ENCODE measurements at regions not wholly inside any gene's neighbourhood (a gene's known extent, or its start where the extent isn't known, plus 50 kb on each side); places are given as distances from the start of the nearest gene placed in this dataset.

DNA sequence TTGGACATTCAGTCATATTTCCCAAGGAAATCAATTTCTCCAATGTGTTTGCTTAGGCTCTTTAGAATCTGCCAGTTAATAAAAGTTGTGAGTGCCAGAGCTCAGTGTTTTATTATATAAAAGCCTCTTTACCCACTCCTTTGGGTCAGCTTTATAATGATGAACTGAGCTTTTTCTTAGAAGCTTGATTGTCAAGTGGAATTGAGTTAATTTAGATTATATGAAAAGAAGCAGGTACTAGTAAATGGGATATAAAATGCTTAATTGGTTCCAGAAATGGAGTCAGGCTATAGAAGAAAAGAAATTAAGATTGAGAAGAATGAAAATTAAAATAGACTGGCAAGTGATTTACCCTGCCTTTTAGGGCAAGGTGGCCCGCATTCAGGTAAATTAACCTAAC is 363.2 kb downstream of the SLITRK6 start:
- Histone ChIP-seq H2AFZ (ENCODE audit: low read depth, low read length) (no peak overlapping the region), H3K79me2 (ENCODE audit: insufficient read depth, low read length) (no peaks in the 10 kb centered on the region), H3K9ac (ENCODE audit: low read length) (no peak overlapping the region), H3K27ac (ENCODE audit: low read depth, low read length) (no peak overlapping the region), H3K4me2 (ENCODE audit: low read length) (no peak overlapping the region), H3K27me3 (ENCODE audit: insufficient read depth, low read length) (no peaks in the 10 kb centered on the region), H3K4me3 (ENCODE audit: insufficient read depth, low read depth, low read length) (no peak overlapping the region), H3K4me1 (ENCODE audit: insufficient read depth, low read length) (no peaks in the 10 kb centered on the region), H3K9me3 (ENCODE audit: insufficient read depth, low read depth, low read length) (peaks cover 2% of the 10 kb centered on the region), H4K20me1 (ENCODE audit: insufficient read depth, low read length) (no peaks in the 10 kb centered on the region), H3K36me3 (ENCODE audit: insufficient read depth, low read length) (no peaks in the 10 kb centered on the region)
- Mint-ChIP-seq H3K9me3 (ENCODE audit: unreplicated experiment) (no peaks in the 10 kb centered on the region), H3K4me1 (ENCODE audit: low read depth, unreplicated experiment) (no peaks in the 10 kb centered on the region), H3K4me3 (ENCODE audit: unreplicated experiment) (no peak overlapping the region), H3K36me3 (ENCODE audit: low read depth, unreplicated experiment) (no peaks in the 10 kb centered on the region), H3K27ac (ENCODE audit: unreplicated experiment) (no peak overlapping the region), H3K27me3 (ENCODE audit: low read depth, unreplicated experiment) (no peaks in the 10 kb centered on the region)
- FAIRE-seq (no peak), DNase-seq (ENCODE audit: low read depth) (no peak)
- TF ChIP-seq, protein P1, sequence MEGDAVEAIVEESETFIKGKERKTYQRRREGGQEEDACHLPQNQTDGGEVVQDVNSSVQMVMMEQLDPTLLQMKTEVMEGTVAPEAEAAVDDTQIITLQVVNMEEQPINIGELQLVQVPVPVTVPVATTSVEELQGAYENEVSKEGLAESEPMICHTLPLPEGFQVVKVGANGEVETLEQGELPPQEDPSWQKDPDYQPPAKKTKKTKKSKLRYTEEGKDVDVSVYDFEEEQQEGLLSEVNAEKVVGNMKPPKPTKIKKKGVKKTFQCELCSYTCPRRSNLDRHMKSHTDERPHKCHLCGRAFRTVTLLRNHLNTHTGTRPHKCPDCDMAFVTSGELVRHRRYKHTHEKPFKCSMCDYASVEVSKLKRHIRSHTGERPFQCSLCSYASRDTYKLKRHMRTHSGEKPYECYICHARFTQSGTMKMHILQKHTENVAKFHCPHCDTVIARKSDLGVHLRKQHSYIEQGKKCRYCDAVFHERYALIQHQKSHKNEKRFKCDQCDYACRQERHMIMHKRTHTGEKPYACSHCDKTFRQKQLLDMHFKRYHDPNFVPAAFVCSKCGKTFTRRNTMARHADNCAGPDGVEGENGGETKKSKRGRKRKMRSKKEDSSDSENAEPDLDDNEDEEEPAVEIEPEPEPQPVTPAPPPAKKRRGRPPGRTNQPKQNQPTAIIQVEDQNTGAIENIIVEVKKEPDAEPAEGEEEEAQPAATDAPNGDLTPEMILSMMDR (IDR thresholded peaks at IDR 0.05; ENCODE audit: insufficient read depth, low read depth, low read length) = no peak
- no peak for TF ChIP-seq EZH2 (IDR thresholded peaks at IDR 0.05; ENCODE audit: insufficient read depth, low read length)

DNA sequence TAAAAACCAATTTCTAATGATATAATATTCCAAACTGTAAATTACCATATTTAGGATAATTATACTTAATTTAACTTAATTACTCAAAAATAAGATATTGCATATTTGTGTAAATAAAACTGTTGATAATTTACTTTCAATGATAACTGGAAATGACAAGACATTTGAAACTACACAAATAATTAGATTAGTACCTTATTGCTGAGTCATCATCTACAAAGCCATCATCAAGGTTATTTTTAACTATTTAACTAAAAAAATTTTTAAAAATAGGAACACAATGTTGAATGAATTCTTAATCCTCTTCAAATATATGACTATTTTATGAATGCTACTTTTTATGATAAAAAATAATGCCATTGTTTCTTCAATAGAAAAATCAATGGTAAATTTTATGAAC is 364.3 kb downstream of the SLITRK6 start:
- Histone ChIP-seq H3K36me3 (ENCODE audit: insufficient read depth, low read length) (no peaks in the 10 kb centered on the region), H3K27ac (ENCODE audit: low read depth, low read length) (no peak overlapping the region), H3K9ac (ENCODE audit: low read length) (no peak overlapping the region), H3K4me3 (ENCODE audit: insufficient read depth, low read depth, low read length) (no peak overlapping the region), H3K4me1 (ENCODE audit: insufficient read depth, low read length) (no peaks in the 10 kb centered on the region), H3K4me2 (ENCODE audit: low read length) (no peak overlapping the region), H3K79me2 (ENCODE audit: insufficient read depth, low read length) (no peaks in the 10 kb centered on the region), H2AFZ (ENCODE audit: low read depth, low read length) (no peak overlapping the region), H3K27me3 (ENCODE audit: insufficient read depth, low read length) (no peaks in the 10 kb centered on the region), H4K20me1 (ENCODE audit: insufficient read depth, low read length) (no peaks in the 10 kb centered on the region), H3K9me3 (ENCODE audit: insufficient read depth, low read depth, low read length) (peaks cover 7% of the 10 kb centered on the region)
- FAIRE-seq = no peak
- Mint-ChIP-seq H3K36me3 (ENCODE audit: low read depth, unreplicated experiment) (no peaks in the 10 kb centered on the region), H3K9me3 (ENCODE audit: unreplicated experiment) (peaks cover 2% of the 10 kb centered on the region), H3K4me3 (ENCODE audit: unreplicated experiment) (no peak overlapping the region), H3K4me1 (ENCODE audit: low read depth, unreplicated experiment) (no peaks in the 10 kb centered on the region), H3K27me3 (ENCODE audit: low read depth, unreplicated experiment) (no peaks in the 10 kb centered on the region), H3K27ac (ENCODE audit: unreplicated experiment) (no peak overlapping the region)
- TF ChIP-seq EZH2 (IDR thresholded peaks at IDR 0.05; ENCODE audit: insufficient read depth, low read length) = no peak
- TF ChIP-seq, protein P1 (IDR thresholded peaks at IDR 0.05; ENCODE audit: insufficient read depth, low read depth, low read length) = no peak
- no peak for DNase-seq (ENCODE audit: low read depth)

DNA sequence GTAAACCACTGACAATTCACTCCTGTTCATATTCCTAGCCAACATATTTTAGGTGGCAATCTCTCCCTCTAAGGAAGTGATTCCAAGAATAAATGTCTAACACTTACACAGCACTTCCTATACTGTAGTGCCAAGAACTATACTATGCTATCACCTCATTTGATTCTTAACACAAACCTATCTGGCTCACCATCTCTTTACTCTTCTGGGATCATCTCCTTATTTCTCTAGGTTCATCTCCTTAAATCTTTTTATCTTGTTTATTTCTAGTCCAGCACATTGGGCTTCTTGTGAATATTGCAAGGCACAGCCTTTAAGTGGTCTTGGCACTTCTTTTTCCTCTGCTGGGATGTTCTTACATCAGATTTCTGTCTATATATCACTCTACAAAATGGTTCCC is 366.3 kb downstream of the SLITRK6 start:
- no peak overlapping the region for H3K27ac ChIP-seq (ENCODE audit: low read depth, low read length)
- no peaks in the 10 kb centered on the region for H3K79me2 ChIP-seq (ENCODE audit: insufficient read depth, low read length)
- Mint-ChIP-seq H3K27ac (ENCODE audit: unreplicated experiment) (no peak overlapping the region), H3K9me3 (ENCODE audit: unreplicated experiment) (peaks cover 2% of the 10 kb centered on the region), H3K36me3 (ENCODE audit: low read depth, unreplicated experiment) (no peaks in the 10 kb centered on the region), H3K4me1 (ENCODE audit: low read depth, unreplicated experiment) (no peaks in the 10 kb centered on the region), H3K27me3 (ENCODE audit: low read depth, unreplicated experiment) (no peaks in the 10 kb centered on the region), H3K4me3 (ENCODE audit: unreplicated experiment) (no peak overlapping the region)
- H3K36me3 ChIP-seq (ENCODE audit: insufficient read depth, low read length) = no peaks in the 10 kb centered on the region
- H3K4me2 ChIP-seq (ENCODE audit: low read length) = no peak overlapping the region
- TF ChIP-seq EZH2 (IDR thresholded peaks at IDR 0.05; ENCODE audit: insufficient read depth, low read length) = no peak
- TF ChIP-seq, protein P1 (IDR thresholded peaks at IDR 0.05; ENCODE audit: insufficient read depth, low read depth, low read length) = no peak
- H3K4me3 ChIP-seq (ENCODE audit: insufficient read depth, low read depth, low read length) = no peak overlapping the region
- H3K27me3 ChIP-seq (ENCODE audit: insufficient read depth, low read length) = no peaks in the 10 kb centered on the region
- H3K9me3 ChIP-seq (ENCODE audit: insufficient read depth, low read depth, low read length) = peaks cover 7% of the 10 kb centered on the region
- no peak overlapping the region for H2AFZ ChIP-seq (ENCODE audit: low read depth, low read length)
- no peak overlapping the region for H3K9ac ChIP-seq (ENCODE audit: low read length)
- H3K4me1 ChIP-seq (ENCODE audit: insufficient read depth, low read length) = no peaks in the 10 kb centered on the region
- DNase-seq (ENCODE audit: low read depth) = no peak
- no peaks in the 10 kb centered on the region for H4K20me1 ChIP-seq (ENCODE audit: insufficient read depth, low read length)
- FAIRE-seq = no peak

Data from astrocyte (in vitro differentiated cells and primary cell).